Osteocyte (in vitro differentiated cells): ENCODE measurements at regions not wholly inside any gene's neighbourhood (a gene's known extent, or its start where the extent isn't known, plus 50 kb on each side); places are given as distances from the start of the nearest gene placed in this dataset.
"Not testable (repeated sequence)": the region's sequence is repeated elsewhere in the genome, so short reads cannot be mapped to it uniquely, and the experiment has no call there.

Experiments
- DNase-seq: peaks from one replicate; pipeline ENCODE4 v3.0.0; 2021; ENCODE audit warnings: mixed read lengths; ENCODE audit not compliant: unreplicated experiment; ENCODE audit errors: extremely low spot score
- H3K27ac Mint-ChIP-seq: one replicate; pipeline ENCODE4 v1.8.0; 2021; ENCODE audit warnings: mild to moderate bottlenecking, mixed read lengths; ENCODE audit not compliant: unreplicated experiment
- H3K27me3 Mint-ChIP-seq: one replicate; pipeline ENCODE4 v1.8.0; 2021; ENCODE audit warnings: mixed read lengths; ENCODE audit not compliant: unreplicated experiment
- H3K36me3 Mint-ChIP-seq: one replicate; pipeline ENCODE4 v1.8.0; 2021; ENCODE audit warnings: mixed read lengths; ENCODE audit not compliant: unreplicated experiment
- H3K4me1 Mint-ChIP-seq: one replicate; pipeline ENCODE4 v1.8.0; 2021; ENCODE audit warnings: mixed read lengths; ENCODE audit not compliant: unreplicated experiment
- H3K4me3 Mint-ChIP-seq: one replicate; pipeline ENCODE4 v1.8.0; 2021; ENCODE audit warnings: mild to moderate bottlenecking, moderate library complexity, mixed read lengths; ENCODE audit not compliant: unreplicated experiment
- H3K9me3 Mint-ChIP-seq: one replicate; pipeline ENCODE4 v1.8.0; 2021; ENCODE audit warnings: mixed read lengths; ENCODE audit not compliant: unreplicated experiment
- TF ChIP-seq, protein P1 (sequence below): fragments of 200-600 bp; sonication (generic); IDR thresholded peaks from 2 replicates; pipeline ENCODE4 v1.5.0; 2021; ENCODE audit warnings: antibody characterized with exemption, mild to moderate bottlenecking, moderate library complexity

DNA sequence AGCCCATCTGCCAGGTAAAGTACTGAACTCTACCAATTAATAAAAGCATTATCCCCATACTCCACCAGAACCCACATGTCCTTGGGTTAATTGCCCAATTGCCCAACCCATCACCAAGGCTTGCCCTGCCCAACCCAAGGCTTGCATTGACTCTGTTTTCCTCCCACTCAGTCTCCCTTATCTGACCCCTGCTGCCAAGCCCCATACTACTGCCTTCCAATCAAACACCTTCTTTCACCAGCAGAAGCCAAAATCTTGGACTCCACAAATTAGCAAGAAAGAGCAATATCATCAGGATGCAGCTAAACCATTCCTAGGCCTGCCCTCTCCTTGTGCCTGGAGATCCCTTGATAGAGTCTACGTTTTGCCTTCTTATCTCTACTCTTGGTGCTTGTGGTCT lies 602.9 kb downstream of the NTRK3 start:
- H3K36me3 Mint-ChIP-seq = no peaks in the 10 kb centered on the region
- no peak overlapping the region for H3K4me3 Mint-ChIP-seq
- TF ChIP-seq, protein P1, sequence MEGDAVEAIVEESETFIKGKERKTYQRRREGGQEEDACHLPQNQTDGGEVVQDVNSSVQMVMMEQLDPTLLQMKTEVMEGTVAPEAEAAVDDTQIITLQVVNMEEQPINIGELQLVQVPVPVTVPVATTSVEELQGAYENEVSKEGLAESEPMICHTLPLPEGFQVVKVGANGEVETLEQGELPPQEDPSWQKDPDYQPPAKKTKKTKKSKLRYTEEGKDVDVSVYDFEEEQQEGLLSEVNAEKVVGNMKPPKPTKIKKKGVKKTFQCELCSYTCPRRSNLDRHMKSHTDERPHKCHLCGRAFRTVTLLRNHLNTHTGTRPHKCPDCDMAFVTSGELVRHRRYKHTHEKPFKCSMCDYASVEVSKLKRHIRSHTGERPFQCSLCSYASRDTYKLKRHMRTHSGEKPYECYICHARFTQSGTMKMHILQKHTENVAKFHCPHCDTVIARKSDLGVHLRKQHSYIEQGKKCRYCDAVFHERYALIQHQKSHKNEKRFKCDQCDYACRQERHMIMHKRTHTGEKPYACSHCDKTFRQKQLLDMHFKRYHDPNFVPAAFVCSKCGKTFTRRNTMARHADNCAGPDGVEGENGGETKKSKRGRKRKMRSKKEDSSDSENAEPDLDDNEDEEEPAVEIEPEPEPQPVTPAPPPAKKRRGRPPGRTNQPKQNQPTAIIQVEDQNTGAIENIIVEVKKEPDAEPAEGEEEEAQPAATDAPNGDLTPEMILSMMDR = no peak
- no peaks in the 10 kb centered on the region for H3K27me3 Mint-ChIP-seq
- no peak overlapping the region for H3K27ac Mint-ChIP-seq
- no peaks in the 10 kb centered on the region for H3K4me1 Mint-ChIP-seq
- DNase-seq = no peak
- no peaks in the 10 kb centered on the region for H3K9me3 Mint-ChIP-seq

DNA sequence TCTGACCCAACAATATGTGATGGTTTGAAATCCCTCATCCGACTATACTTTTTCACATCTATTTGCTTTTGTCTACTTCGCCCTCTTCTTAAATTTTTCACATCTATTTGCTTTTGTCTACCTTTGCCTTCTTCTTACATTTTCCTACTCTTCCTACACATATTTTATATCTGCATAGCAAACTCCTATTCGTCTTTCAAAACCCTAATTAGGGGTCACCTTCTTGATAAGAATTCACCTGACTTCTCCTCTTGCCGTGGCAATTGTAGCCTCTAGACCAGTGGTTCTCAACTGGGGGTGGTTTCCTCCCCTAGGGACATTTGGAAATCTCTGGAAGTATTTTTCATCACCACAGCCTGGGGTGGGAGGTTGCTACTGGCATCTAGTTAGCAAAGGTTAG lies 607.4 kb downstream of the NTRK3 start:
- H3K36me3 Mint-ChIP-seq = no peaks in the 10 kb centered on the region
- no peaks in the 10 kb centered on the region for H3K27me3 Mint-ChIP-seq
- no peaks in the 10 kb centered on the region for H3K9me3 Mint-ChIP-seq
- TF ChIP-seq, protein P1 = no peak
- H3K27ac Mint-ChIP-seq = no peak overlapping the region
- DNase-seq = no peak
- no peaks in the 10 kb centered on the region for H3K4me1 Mint-ChIP-seq
- no peak overlapping the region for H3K4me3 Mint-ChIP-seq

DNA sequence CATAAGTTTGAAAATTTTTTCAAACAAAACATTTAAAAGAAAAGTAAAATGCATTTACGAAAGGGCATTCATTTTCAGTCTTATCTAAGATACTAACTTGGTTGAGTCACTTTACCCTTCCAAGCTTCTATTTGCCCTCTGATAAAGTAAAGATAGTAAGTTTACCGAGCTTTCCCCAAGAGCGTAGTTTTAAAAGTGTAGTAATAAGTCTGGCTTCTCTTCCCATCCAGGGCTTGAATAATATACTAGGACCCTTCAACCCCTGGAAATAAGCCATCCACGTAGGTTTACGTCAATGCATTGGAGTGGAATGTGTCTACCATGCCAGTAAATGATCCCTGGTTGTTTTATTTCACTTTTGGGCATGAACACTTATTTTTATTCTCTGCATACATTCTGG lies 608.3 kb downstream of the NTRK3 start:
- TF ChIP-seq, protein P1 = no peak
- H3K27ac Mint-ChIP-seq = no peak overlapping the region
- H3K4me1 Mint-ChIP-seq = no peaks in the 10 kb centered on the region
- no peaks in the 10 kb centered on the region for H3K36me3 Mint-ChIP-seq
- H3K27me3 Mint-ChIP-seq = no peaks in the 10 kb centered on the region
- no peak overlapping the region for H3K4me3 Mint-ChIP-seq
- no peaks in the 10 kb centered on the region for H3K9me3 Mint-ChIP-seq
- DNase-seq = no peak

DNA sequence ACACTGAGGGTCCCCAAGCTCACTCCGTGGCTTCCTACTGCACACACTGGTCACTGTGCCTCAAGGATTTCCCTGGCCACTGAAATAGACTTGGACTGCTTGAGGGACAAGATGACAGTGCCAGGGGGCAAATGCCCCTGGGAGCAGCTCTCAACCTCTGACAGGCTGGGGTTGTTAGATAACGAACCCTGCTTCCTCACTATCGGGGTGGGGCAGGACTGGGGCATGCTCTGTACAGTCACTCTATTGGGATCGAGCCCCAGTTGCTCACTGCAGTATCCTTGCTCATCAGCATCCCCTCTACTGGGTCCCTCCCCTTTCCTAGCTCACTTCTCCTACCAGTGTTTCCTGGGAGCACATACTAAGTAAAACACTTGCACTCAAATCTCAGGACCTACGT lies 610.8 kb downstream of the NTRK3 start:
- Mint-ChIP-seq H3K9me3 (no peaks in the 10 kb centered on the region), H3K27me3 (no peaks in the 10 kb centered on the region), H3K4me1 (no peaks in the 10 kb centered on the region), H3K36me3 (no peaks in the 10 kb centered on the region), H3K4me3 (no peak overlapping the region), H3K27ac (no peak overlapping the region)
- no peak for DNase-seq
- TF ChIP-seq, protein P1 = no peak

DNA sequence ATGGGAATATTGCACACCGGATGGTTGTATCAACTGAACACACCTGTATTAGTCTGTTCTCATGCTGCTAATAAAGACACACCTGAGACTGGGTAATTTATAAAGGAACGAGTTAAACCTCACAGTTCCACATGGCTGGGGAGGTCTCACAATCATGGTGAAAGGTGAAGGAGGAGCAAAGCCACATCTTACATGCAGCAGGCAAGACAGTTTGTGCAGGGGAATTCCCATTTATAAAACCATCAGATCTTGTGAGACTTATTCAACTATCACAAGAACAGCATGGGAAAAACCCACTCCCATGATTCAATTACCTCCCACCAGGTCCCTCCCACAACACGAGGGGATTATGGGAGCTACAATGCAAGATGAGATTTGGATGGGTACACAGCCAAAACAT lies 613.5 kb downstream of the NTRK3 start:
- not testable (repeated sequence) for H3K27me3 Mint-ChIP-seq, DNase-seq, H3K9me3 Mint-ChIP-seq, H3K27ac Mint-ChIP-seq, H3K4me1 Mint-ChIP-seq, H3K36me3 Mint-ChIP-seq, H3K4me3 Mint-ChIP-seq

DNA sequence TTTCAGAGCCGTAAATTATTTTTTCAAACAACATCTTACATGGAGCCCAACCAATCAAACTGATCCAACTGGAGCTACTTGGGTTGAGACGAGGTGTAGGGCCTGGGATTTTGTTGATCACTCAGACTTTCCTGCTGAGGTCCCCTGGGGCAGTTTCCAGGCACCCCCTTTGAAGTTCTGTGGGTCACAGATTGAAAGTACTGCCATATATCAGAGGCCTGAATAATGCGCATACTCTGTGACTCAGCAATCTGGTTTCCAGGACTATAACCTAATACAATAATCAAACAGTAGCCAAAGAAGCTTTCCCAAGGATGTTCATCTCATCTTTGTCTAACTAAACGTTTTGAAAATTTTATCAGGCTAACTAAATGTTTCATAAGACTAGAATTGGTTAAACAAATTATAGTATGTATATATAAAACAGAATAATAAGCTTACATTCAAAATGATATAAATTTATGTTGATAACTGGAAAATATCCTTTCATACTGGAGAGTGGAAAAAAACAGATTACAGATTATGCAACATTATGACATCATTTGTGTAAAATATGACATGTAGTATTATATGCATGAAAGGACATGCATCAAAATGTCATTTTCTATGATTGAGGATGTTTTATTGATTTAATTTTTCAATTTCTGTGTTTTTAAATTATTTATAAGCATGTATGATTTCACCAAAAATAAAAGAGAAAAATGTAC lies 617.1 kb downstream of the NTRK3 start:
- DNase-seq = no peak

More for the DNA sequence above, 617.1 kb downstream of the NTRK3 start:
- Mint-ChIP-seq H3K9me3 (no peaks in the 10 kb centered on the region), H3K27ac (no peak overlapping the region), H3K27me3 (no peaks in the 10 kb centered on the region), H3K36me3 (no peaks in the 10 kb centered on the region), H3K4me3 (no peak overlapping the region), H3K4me1 (no peaks in the 10 kb centered on the region)
- TF ChIP-seq, protein P1 = no peak
